PC-9 (cell line): ENCODE measurements at regions not wholly inside any gene's neighbourhood (a gene's known extent, or its start where the extent isn't known, plus 50 kb on each side); places are given as distances from the start of the nearest gene placed in this dataset.

Source experiments
- BruUV-seq: library from RNA; stranded (reverse); fragments of 400-500 nt; replicated peaks from 2 replicates; lab custom pipeline; 2021; lab: Mats Ljungman, UMichigan
- CTCF ChIA-PET: fragments of 300-600 bp; sonication (Branson Sonifier 250); formaldehyde crosslinking; loops from one replicate; lab custom pipeline; 2022; ENCODE audit warnings: antibody characterized with exemption; lab: Charles Lee
- POLR2A ChIA-PET: fragments of 300-600 bp; sonication (Branson Sonifier 250); formaldehyde crosslinking; loops from one replicate; lab custom pipeline; 2022; ENCODE audit warnings: antibody characterized with exemption; ENCODE audit not compliant: unreplicated experiment; lab: Charles Lee
- DNase-seq, 2 experiments: peaks; one replicate each; pipeline versions ENCODE4 v3.0.0 to v3.0.0-alpha.2; 2015 to 2022; ENCODE audit warnings: mixed read lengths in 1 of 2
- H2AFZ ChIP-seq: fragments of 200-600 bp; sonication (generic); 2 replicates; pipeline ENCODE4 v1.8.1; 2017; ENCODE audit warnings: antibody characterized with exemption
- H3F3A ChIP-seq: fragments of 200-600 bp; sonication (generic); 2 replicates; pipeline ENCODE4 v1.8.1; 2017; ENCODE audit warnings: antibody characterized with exemption, mild to moderate bottlenecking, low read depth; ENCODE audit not compliant: insufficient read depth
- H3K27ac ChIP-seq: fragments of 200-600 bp; sonication (generic); 2 replicates; pipeline ENCODE4 v1.6.1; 2016; ENCODE audit warnings: mixed run types
- H3K27me3 ChIP-seq: fragments of 200-600 bp; sonication (generic); 2 replicates; pipeline ENCODE4 v1.6.1; 2016; ENCODE audit warnings: low read depth, mixed run types; ENCODE audit not compliant: insufficient read depth
- H3K36me3 ChIP-seq: fragments of 200-600 bp; sonication (generic); 2 replicates; pipeline ENCODE4 v1.6.1; 2016; ENCODE audit warnings: low read depth, mixed run types
- H3K4me1 ChIP-seq: fragments of 200-600 bp; sonication (generic); replicated peaks from 2 replicates; pipeline ENCODE4 v1.6.1; 2016; ENCODE audit warnings: mixed run types; ENCODE audit not compliant: insufficient read depth
- H3K4me2 ChIP-seq: fragments of 200-600 bp; sonication (generic); 2 replicates; pipeline ENCODE4 v1.6.1; 2017; ENCODE audit warnings: mixed run types
- H3K4me3 ChIP-seq: fragments of 200-600 bp; sonication (generic); 2 replicates; pipeline ENCODE4 v1.6.1; 2016; ENCODE audit warnings: mixed run types
- H3K79me2 ChIP-seq: fragments of 200-600 bp; sonication (generic); 2 replicates; pipeline ENCODE4 v1.6.1; 2017; ENCODE audit warnings: low read depth, mixed run types
- H3K9me2 ChIP-seq: fragments of 200-600 bp; sonication (generic); 2 replicates; pipeline ENCODE4 v1.8.1; 2017; ENCODE audit warnings: mild to moderate bottlenecking; ENCODE audit not compliant: insufficient read depth
- H3K9me3 ChIP-seq: fragments of 200-600 bp; sonication (generic); 2 replicates; pipeline ENCODE4 v1.8.1; 2016; ENCODE audit warnings: low read depth; ENCODE audit not compliant: insufficient read depth
- H4K20me1 ChIP-seq: fragments of 200-600 bp; sonication (generic); 2 replicates; pipeline ENCODE4 v1.8.1; 2017; ENCODE audit not compliant: insufficient read depth
- EZH2 ChIP-seq: fragments of 200-600 bp; sonication (generic); IDR thresholded peaks from 2 replicates; pipeline ENCODE4 v1.8.0; 2017; ENCODE audit warnings: antibody characterized with exemption, low read depth
- intact Hi-C: fragments of 100-400 bp; cut with micrococcal nuclease; formaldehyde crosslinking; loops from one replicate; pipeline ENCODE4 v1.10.0; 2022; ENCODE audit not compliant: unreplicated experiment
- TF ChIP-seq, protein P1 (sequence below): fragments of 200-600 bp; sonication (generic); conservative IDR thresholded peaks from 2 replicates; pipeline ENCODE4 v1.6.1; 2017; ENCODE audit warnings: mixed run types, antibody characterized with exemption, mild to moderate bottlenecking, moderate library complexity

DNA sequence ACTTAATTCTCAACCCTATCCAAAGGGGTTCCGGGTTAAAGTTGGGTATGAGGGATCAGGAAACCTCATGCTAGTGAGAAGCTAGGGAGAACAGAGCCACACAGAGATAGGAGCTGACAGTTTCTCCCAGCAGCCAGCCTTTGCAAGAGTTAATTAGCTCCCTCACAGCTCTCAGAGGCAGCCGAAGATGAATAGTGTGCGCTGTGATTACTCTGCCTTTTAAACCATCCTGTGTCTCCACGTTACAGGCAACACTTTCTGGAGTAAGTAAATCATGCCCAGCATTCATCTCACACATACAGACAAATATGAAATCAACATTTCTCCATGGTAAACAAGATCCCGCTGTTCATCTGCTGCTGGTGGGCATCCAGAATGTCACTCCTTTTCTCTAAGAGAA lies 429.6 kb downstream of the INSC start:
- Histone ChIP-seq H3K27me3 (no peaks in the 10 kb centered on the region), H4K20me1 (no peaks in the 10 kb centered on the region), H3K27ac (no peak overlapping the region), H3K9me3 (no peaks in the 10 kb centered on the region), H3K4me1 (no peaks in the 10 kb centered on the region), H2AFZ (no peak overlapping the region), H3K4me2 (no peak overlapping the region), H3K4me3 (no peak overlapping the region), H3K79me2 (no peaks in the 10 kb centered on the region), H3F3A (no peaks in the 10 kb centered on the region), H3K9me2 (no peaks in the 10 kb centered on the region), H3K36me3 (no peaks in the 10 kb centered on the region)
- POLR2A ChIA-PET = no interaction called here
- intact Hi-C loops = no loop called here
- TF ChIP-seq, protein P1, sequence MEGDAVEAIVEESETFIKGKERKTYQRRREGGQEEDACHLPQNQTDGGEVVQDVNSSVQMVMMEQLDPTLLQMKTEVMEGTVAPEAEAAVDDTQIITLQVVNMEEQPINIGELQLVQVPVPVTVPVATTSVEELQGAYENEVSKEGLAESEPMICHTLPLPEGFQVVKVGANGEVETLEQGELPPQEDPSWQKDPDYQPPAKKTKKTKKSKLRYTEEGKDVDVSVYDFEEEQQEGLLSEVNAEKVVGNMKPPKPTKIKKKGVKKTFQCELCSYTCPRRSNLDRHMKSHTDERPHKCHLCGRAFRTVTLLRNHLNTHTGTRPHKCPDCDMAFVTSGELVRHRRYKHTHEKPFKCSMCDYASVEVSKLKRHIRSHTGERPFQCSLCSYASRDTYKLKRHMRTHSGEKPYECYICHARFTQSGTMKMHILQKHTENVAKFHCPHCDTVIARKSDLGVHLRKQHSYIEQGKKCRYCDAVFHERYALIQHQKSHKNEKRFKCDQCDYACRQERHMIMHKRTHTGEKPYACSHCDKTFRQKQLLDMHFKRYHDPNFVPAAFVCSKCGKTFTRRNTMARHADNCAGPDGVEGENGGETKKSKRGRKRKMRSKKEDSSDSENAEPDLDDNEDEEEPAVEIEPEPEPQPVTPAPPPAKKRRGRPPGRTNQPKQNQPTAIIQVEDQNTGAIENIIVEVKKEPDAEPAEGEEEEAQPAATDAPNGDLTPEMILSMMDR = no peak
- no peak for TF ChIP-seq EZH2
- no peak for DNase-seq
- BruUV-seq = no TSS peak
- CTCF ChIA-PET = no interaction called here

DNA sequence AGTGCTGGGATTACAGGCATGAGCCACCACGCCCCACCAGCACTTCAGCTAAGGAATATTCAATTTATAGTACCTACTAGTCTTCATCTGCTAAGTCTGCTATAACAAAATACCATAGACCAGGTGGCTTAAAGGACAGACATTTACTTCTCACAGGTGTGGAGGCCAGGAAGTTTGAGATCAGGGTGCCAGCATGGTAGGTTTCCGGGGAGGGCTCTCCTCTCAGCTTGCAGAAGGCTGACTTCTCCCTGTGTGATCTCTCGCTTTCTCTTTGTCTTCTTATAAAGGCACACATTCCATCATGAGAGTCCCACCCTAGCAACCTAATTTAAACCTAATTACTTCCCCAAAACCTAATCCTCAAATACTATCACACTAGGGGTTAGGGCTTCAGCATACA lies 433.0 kb downstream of the INSC start:
- Histone ChIP-seq H3K27me3 (no peaks in the 10 kb centered on the region), H3K9me2 (no peaks in the 10 kb centered on the region), H3K79me2 (no peaks in the 10 kb centered on the region), H3K9me3 (no peaks in the 10 kb centered on the region), H3F3A (no peaks in the 10 kb centered on the region), H3K27ac (no peak overlapping the region), H4K20me1 (no peaks in the 10 kb centered on the region), H3K36me3 (no peaks in the 10 kb centered on the region), H3K4me2 (no peak overlapping the region), H3K4me3 (no peak overlapping the region), H3K4me1 (no peaks in the 10 kb centered on the region), H2AFZ (no peak overlapping the region)
- no peak for DNase-seq
- no TSS peak for BruUV-seq
- no peak for TF ChIP-seq EZH2
- TF ChIP-seq, protein P1 = no peak
- POLR2A ChIA-PET = no interaction called here
- CTCF ChIA-PET = no interaction called here
- intact Hi-C loops = no loop called here

DNA sequence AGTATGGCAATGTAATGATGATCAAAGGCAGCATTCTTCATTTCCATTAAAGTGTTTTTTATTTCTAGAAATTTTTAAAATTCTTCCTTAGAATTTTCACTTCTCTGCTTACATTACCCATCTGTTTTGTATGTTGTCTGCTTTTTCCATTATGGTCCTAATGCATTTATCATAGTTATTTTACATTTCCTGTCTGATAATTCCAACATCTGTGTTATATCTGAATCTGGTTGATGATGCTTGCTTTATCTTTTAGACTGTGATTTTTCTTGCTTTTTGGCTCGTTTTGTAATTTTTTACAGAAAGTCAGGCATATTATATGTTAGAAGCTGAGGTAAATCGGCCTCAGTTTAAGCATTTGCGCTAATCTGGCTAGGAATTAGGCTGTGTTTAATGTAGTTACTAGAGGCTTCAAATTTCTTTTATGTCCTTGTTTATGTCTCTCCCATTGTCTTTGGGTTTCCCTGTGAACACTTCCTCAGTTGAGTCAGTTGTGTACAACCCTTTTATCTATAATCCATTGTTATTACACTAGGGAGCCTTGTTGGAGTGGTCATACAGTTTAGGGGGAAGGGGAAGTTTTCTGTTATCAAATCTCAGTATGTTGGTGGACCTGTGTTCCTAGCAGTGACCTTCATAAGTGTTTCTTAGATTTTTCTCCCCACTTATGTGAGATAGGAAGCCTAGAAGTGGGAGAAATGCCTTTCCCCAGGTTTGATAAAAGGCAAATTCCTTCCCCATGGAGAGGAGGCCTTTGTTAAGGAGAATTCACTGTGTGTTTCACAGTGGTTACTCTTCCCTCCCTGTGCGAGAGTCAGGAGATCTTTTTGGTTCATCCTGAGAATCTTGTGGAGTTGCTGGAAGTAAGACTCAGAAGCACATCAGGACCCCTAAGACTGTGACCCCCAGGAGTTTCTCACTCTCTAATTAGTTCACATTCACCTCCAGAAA lies 437.5 kb downstream of the INSC start:
- Histone ChIP-seq H3K9me3 (no peaks in the 10 kb centered on the region), H3K9me2 (no peaks in the 10 kb centered on the region), H3F3A (no peaks in the 10 kb centered on the region), H3K4me3 (no peak overlapping the region), H4K20me1 (no peaks in the 10 kb centered on the region), H3K79me2 (no peaks in the 10 kb centered on the region), H3K4me1 (no peaks in the 10 kb centered on the region), H3K4me2 (no peak overlapping the region), H3K27ac (no peak overlapping the region), H3K36me3 (no peaks in the 10 kb centered on the region), H2AFZ (no peak overlapping the region), H3K27me3 (no peaks in the 10 kb centered on the region)
- BruUV-seq = no TSS peak
- POLR2A ChIA-PET = no interaction called here
- intact Hi-C loops = no loop called here
- CTCF ChIA-PET = no interaction called here
- DNase-seq = no peak
- no peak for TF ChIP-seq EZH2
- TF ChIP-seq, protein P1 = no peak
